Spleen (tissue), 11 donors: ENCODE measurements at regions not wholly inside any gene's neighbourhood (a gene's known extent, or its start where the extent isn't known, plus 50 kb on each side); places are given as distances from the start of the nearest gene placed in this dataset.

Source experiments
- DNase-seq: peaks from one replicate; pipeline ENCODE4 v3.0.0-alpha.2; 2020
- H3K27ac ChIP-seq, 8 donors: fragments of 200-600 bp; sonication (generic) in 7 of 8; 1 replicate in 4 of 8; 2 replicates in 4 of 8; pipeline versions ENCODE4 v1.5.0 to v1.8.0; 2016 to 2021; ENCODE audit warnings: inconsistent platforms in 4 of 8, mild to moderate bottlenecking in 4 of 8, moderate library complexity in 1 of 8
- H3K27me3 ChIP-seq, 7 donors: fragments of 200-600 bp; sonication (generic) in 6 of 7; replicated peaks in 1 of 7; 1 replicate in 4 of 7; 2 replicates in 3 of 7; pipeline versions ENCODE4 v1.5.0 to v1.8.0; 2016 to 2021; ENCODE audit warnings: inconsistent platforms in 3 of 7, mild to moderate bottlenecking in 1 of 7
- H3K36me3 ChIP-seq, 6 donors: fragments of 200-600 bp; sonication (generic) in 5 of 6; 1 replicate in 4 of 6; 2 replicates in 2 of 6; pipeline versions ENCODE4 v1.5.0 to v1.8.0; 2016 to 2021; ENCODE audit warnings: inconsistent platforms in 2 of 6
- H3K4me1 ChIP-seq, 6 donors: fragments of 200-600 bp; sonication (generic) in 5 of 6; 1 replicate in 3 of 6; 2 replicates in 3 of 6; pipeline versions ENCODE4 v1.5.0 to v1.8.0; 2016 to 2021; ENCODE audit warnings: inconsistent platforms in 3 of 6
- H3K4me3 ChIP-seq, 8 donors: fragments of 200-600 bp; sonication (generic) in 7 of 8; 1 replicate in 4 of 8; 2 replicates in 4 of 8; pipeline versions ENCODE4 v1.5.0 to v1.8.0; 2016 to 2021; ENCODE audit warnings: inconsistent platforms in 4 of 8, mild to moderate bottlenecking in 4 of 8, moderate library complexity in 2 of 8
- H3K9me3 ChIP-seq, 8 donors: fragments of 200-600 bp; sonication (generic) in 7 of 8; 1 replicate in 4 of 8; 2 replicates in 4 of 8; pipeline versions ENCODE4 v1.5.0 to v1.8.0; 2016 to 2021; ENCODE audit warnings: inconsistent platforms in 4 of 8
- CTCF ChIP-seq, 11 experiments: fragments of 200-600 bp in 7 of 11; fragments of 450-650 bp in 4 of 11; sonication (generic) in 4 of 11; IDR thresholded peaks in 8 of 11; conservative IDR thresholded peaks in 3 of 11; 1 replicate in 7 of 11; 2 replicates in 4 of 11; pipeline versions ENCODE4 v1.4.0 to v1.8.0; 2016 to 2021; ENCODE audit warnings: antibody characterized with exemption in 11 of 11, inconsistent platforms in 4 of 11, mild to moderate bottlenecking in 1 of 11
- POLR2A ChIP-seq, 3 donors: fragments of 450-650 bp; IDR thresholded peaks; one replicate each; pipeline ENCODE4 v1.5.1; 2017; ENCODE audit warnings: antibody characterized with exemption in 3 of 3, mild to moderate bottlenecking in 1 of 3
- POLR2AphosphoS5 ChIP-seq, 3 donors: sonication (generic); formaldehyde crosslinking; IDR thresholded peaks; one replicate each; pipeline ENCODE4 v1.5.1; 2017; ENCODE audit warnings: antibody characterized with exemption in 3 of 3
- WGBS, 5 donors: extraction: QIAGEN DNeasy Blood & Tissue Kit in 3 of 5; methylation state at CpG; one replicate each; pipeline versions ENCODE4 v1.1.5 to v1.1.7; 2013 to 2018; 5-methylcytosine and 5-hydroxymethylcytosine counted together
- intact Hi-C: fragments of 100-400 bp; cut with DNase I; formaldehyde crosslinking; loops from one replicate; pipeline ENCODE4 v1.15.0; 2023; ENCODE audit warnings: low total_unique reads
- donor health status: healthy with polysubstance abuse.
- donor health status: DM: no; HTN: no; CAD: no; lungs with moderate emphysema.
- donor health status: DM: no; HTN: no; CAD: no.
- donor health status: Bipolar disorder and iron deficiency.
- donor health status: healthy.
- donor health status: DM: no; HTN: no; CAD: no.
- donor health status: DM: yes; HTN: yes; CAD: no.

GRCh38 chr2:105494683-105495425 is 96.0 kb upstream of the FHL2 start:
- intact Hi-C loops, result no loop called here
- peaks cover 0 to 20% (median 15%) of the 10 kb centered on the region in 8 donors for H3K9me3 ChIP-seq
- no peaks in the 10 kb centered on the region for H3K27me3 ChIP-seq
- TF ChIP-seq CTCF (IDR thresholded peaks at IDR 0.05 in 8 of 11, conservative IDR thresholded peaks at IDR 0.05 in 3 of 11) (no peak), POLR2AphosphoS5 (IDR thresholded peaks at IDR 0.05) (no peak), POLR2A (IDR thresholded peaks at IDR 0.05) (no peak)
- no peak overlapping the region for H3K4me3 ChIP-seq
- WGBS, 5 donors, result 83 to 88% (median 84%) methylated on average over 13 of the region's 13 CpGs
- no peak for DNase-seq
- H3K27ac ChIP-seq, result no peak overlapping the region
- no peaks in the 10 kb centered on the region for H3K36me3 ChIP-seq
- no peaks in the 10 kb centered on the region for H3K4me1 ChIP-seq

GRCh38 chr2:105490956-105491355 is 92.1 kb upstream of the FHL2 start:
- Histone ChIP-seq H3K27me3 (no peaks in the 10 kb centered on the region), H3K27ac (no peak overlapping the region), H3K4me3 (no peak overlapping the region), H3K9me3 (peaks cover 0 to 20% (median 15%) of the 10 kb centered on the region in 8 donors), H3K4me1 (no peaks in the 10 kb centered on the region), H3K36me3 (no peaks in the 10 kb centered on the region)
- intact Hi-C loops, result no loop called here
- no peak for TF ChIP-seq CTCF (IDR thresholded peaks at IDR 0.05 in 8 of 11, conservative IDR thresholded peaks at IDR 0.05 in 3 of 11)
- TF ChIP-seq POLR2AphosphoS5 (IDR thresholded peaks at IDR 0.05), result no peak
- TF ChIP-seq POLR2A (IDR thresholded peaks at IDR 0.05), result no peak
- DNase-seq, result no peak
- WGBS, 5 donors, result 86 to 100% (median 92%) methylated on average over 1 of the region's 1 CpG

GRCh38 chr2:105490204-105490603 is 91.4 kb upstream of the FHL2 start:
- peaks cover 0 to 20% (median 15%) of the 10 kb centered on the region in 8 donors for H3K9me3 ChIP-seq
- TF ChIP-seq POLR2AphosphoS5 (IDR thresholded peaks at IDR 0.05), result no peak
- TF ChIP-seq CTCF (IDR thresholded peaks at IDR 0.05 in 8 of 11, conservative IDR thresholded peaks at IDR 0.05 in 3 of 11), result no peak
- TF ChIP-seq POLR2A (IDR thresholded peaks at IDR 0.05), result no peak
- no peaks in the 10 kb centered on the region for H3K4me1 ChIP-seq
- no peak for DNase-seq
- no peak overlapping the region for H3K27ac ChIP-seq
- H3K36me3 ChIP-seq, result no peaks in the 10 kb centered on the region
- no peak overlapping the region for H3K4me3 ChIP-seq
- WGBS, 5 donors, result 74 to 82% (median 74%) methylated on average over 4 of the region's 4 CpGs
- intact Hi-C loops, result no loop called here
- no peaks in the 10 kb centered on the region for H3K27me3 ChIP-seq

- H3K9me3 ChIP-seq, result peaks cover 0 to 20% (median 15%) of the 10 kb centered on the region in 8 donors
- H3K36me3 ChIP-seq, result no peaks in the 10 kb centered on the region
- H3K4me3 ChIP-seq, result no peak overlapping the region
- DNase-seq, result no peak
- 38 to 76% (median 63%) methylated on average over 3 of the region's 3 CpGs for WGBS, 5 donors
- intact Hi-C loops, result no loop called here
- TF ChIP-seq CTCF (IDR thresholded peaks at IDR 0.05 in 8 of 11, conservative IDR thresholded peaks at IDR 0.05 in 3 of 11) (no peak), POLR2A (IDR thresholded peaks at IDR 0.05) (no peak), POLR2AphosphoS5 (IDR thresholded peaks at IDR 0.05) (no peak)
- no peak overlapping the region for H3K27ac ChIP-seq
- H3K4me1 ChIP-seq, result no peaks in the 10 kb centered on the region
- H3K27me3 ChIP-seq, result no peaks in the 10 kb centered on the region
These were observed 90.5 kb upstream of the FHL2 start for GRCh38 chr2:105489168-105489878.
